NOMO-1 treated with DMSO at 0.1 percent for 48 hours (cell line): ENCODE measurements at regions not wholly inside any gene's neighbourhood (a gene's known extent, or its start where the extent isn't known, plus 50 kb on each side); places are given as distances from the start of the nearest gene placed in this dataset.
"Not testable (repeated sequence)": the region's sequence is repeated elsewhere in the genome, so short reads cannot be mapped to it uniquely, and the experiment has no call there.

Experiments used
- DNase-seq: peaks from one replicate; lab custom pipeline; 2025; ENCODE audit not compliant: unreplicated experiment; lab: John Stamatoyannopoulos, UW

GRCh38 chr12:118536306-118536906 lies 160.1 kb downstream of the SUDS3 start:
- no peak for DNase-seq

- DNase-seq = no peak
These were observed 161.1 kb downstream of the SUDS3 start for GRCh38 chr12:118537481-118537917.

- DNase-seq = no peak
These were observed 164.7 kb downstream of the SUDS3 start for GRCh38 chr12:118541071-118541470.

- no peak for DNase-seq
These were observed 165.6 kb downstream of the SUDS3 start for GRCh38 chr12:118541934-118542333.

- no peak for DNase-seq
These were observed 167.3 kb downstream of the SUDS3 start for GRCh38 chr12:118543651-118544050.

GRCh38 chr12:118544569-118544968 lies 168.2 kb downstream of the SUDS3 start:
- peak; percentile 3 for DNase-seq

- not testable (repeated sequence) for DNase-seq
These were observed 171.3 kb downstream of the SUDS3 start for GRCh38 chr12:118547606-118548005.

- no peak for DNase-seq
These were observed 172.6 kb downstream of the SUDS3 start for GRCh38 chr12:118548887-118549509.

- DNase-seq = no peak
These were observed 173.2 kb downstream of the SUDS3 start for GRCh38 chr12:118549510-118549980.

- DNase-seq = no peak
These were observed 177.6 kb downstream of the SUDS3 start for GRCh38 chr12:118553856-118554504.

- DNase-seq = no peak
These were observed 182.6 kb downstream of the SUDS3 start for GRCh38 chr12:118558941-118559340.

GRCh38 chr12:118560733-118561132 lies 184.4 kb downstream of the SUDS3 start:
- no peak for DNase-seq

GRCh38 chr12:118571730-118572129 lies 195.4 kb downstream of the SUDS3 start:
- DNase-seq = no peak

- DNase-seq = no peak
These were observed 197.9 kb downstream of the SUDS3 start for GRCh38 chr12:118574288-118574687.

GRCh38 chr12:118575730-118576129 lies 199.4 kb downstream of the SUDS3 start:
- DNase-seq = no peak

GRCh38 chr12:118581371-118581770 lies 205.0 kb downstream of the SUDS3 start:
- DNase-seq = no peak

- DNase-seq = no peak
These were observed 206.5 kb downstream of the SUDS3 start for GRCh38 chr12:118582863-118583262.

GRCh38 chr12:118586433-118586832 lies 210.1 kb downstream of the SUDS3 start:
- DNase-seq = no peak

- no peak for DNase-seq
These were observed 212.8 kb downstream of the SUDS3 start for GRCh38 chr12:118589162-118589561.

- DNase-seq = no peak
These were observed 214.2 kb downstream of the SUDS3 start for GRCh38 chr12:118590406-118591150.

- DNase-seq = no peak
These were observed 227.4 kb downstream of the SUDS3 start for GRCh38 chr12:118603610-118604361.
